ENCODE measurements at regions not wholly inside any gene's neighbourhood (a gene's known extent, or its start where the extent isn't known, plus 50 kb on each side); places are given as distances from the start of the nearest gene placed in this dataset.

DNA sequence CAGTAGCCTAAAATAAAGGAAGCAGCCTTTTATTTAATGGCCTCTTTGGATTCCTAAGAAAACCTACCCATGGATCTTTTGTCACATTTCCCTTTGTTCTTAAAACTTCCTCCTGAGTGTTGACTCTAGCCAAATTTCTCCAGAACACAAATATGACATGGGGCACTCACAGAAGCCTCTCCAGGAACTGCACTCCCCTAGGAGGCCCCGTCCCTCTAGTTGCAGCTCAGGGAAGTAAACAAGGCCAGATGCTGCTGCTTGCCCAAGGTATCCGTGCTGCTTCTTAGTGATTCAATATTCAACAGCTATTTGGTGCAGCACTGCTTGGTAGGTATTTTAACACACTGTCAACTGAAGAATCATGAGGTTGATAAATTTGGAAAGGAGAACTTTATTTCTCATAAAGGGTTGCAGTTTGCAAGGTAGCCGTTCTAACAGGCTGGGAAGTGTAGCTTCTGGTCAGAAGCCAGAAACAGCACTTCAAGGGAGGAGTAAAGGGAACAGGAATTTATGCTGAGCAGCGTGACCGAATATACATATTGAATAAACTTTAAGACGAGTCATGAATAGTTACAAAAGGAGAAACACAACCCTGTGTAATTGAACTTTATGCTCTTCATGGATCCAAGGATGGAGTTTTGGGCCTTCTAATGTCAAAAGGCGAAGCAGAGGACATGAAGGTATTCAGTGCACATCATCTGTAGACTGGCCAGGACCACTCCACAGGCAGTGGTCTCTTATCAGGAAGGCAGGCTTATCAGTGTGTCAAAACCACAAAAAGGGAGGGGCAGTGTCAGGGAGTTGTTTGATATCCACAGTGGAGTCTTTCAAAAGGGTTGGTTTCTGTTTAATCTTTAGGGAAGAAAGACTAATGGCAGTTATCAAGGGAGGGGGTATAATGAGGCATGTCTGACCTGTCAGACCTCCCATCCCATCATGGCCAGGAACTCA, 63.3 kb downstream of the CD24 start:
- Histone ChIP-seq H3K27me3 (no peaks in the 10 kb centered on the region), H3K27ac (no peak overlapping the region)
- DNase-seq: no peak

DNA sequence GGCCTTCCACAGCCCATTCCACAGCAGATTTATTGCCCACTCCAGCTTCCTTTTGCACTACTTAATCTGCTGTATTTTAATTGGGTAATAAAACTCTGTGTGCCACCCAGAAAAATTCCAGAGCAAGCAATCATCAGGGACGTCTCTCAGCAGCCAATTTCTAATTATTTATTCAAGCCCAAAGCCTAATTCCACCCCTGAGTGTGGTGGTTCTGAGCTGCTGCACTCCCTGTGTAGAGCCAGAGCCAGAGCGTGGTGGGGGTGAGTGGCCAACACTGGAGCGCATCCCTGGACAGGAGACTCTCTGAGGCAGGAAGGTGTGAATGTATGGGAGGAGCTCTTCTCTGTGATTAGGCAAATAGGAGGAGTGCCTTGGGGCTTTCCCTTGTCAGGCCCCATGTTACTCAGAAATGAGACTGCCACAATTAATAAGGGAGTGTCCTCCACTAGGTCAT, 66.1 kb downstream of the CD24 start:
- H3K9me3 ChIP-seq: no peaks in the 10 kb centered on the region
- no peaks in the 10 kb centered on the region for H3K36me3 ChIP-seq
- H3K27ac ChIP-seq: no peak overlapping the region
- no peaks in the 10 kb centered on the region for H3K4me1 ChIP-seq
- H3K27me3 ChIP-seq: no peaks in the 10 kb centered on the region
- TF ChIP-seq, protein P1, sequence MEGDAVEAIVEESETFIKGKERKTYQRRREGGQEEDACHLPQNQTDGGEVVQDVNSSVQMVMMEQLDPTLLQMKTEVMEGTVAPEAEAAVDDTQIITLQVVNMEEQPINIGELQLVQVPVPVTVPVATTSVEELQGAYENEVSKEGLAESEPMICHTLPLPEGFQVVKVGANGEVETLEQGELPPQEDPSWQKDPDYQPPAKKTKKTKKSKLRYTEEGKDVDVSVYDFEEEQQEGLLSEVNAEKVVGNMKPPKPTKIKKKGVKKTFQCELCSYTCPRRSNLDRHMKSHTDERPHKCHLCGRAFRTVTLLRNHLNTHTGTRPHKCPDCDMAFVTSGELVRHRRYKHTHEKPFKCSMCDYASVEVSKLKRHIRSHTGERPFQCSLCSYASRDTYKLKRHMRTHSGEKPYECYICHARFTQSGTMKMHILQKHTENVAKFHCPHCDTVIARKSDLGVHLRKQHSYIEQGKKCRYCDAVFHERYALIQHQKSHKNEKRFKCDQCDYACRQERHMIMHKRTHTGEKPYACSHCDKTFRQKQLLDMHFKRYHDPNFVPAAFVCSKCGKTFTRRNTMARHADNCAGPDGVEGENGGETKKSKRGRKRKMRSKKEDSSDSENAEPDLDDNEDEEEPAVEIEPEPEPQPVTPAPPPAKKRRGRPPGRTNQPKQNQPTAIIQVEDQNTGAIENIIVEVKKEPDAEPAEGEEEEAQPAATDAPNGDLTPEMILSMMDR (IDR thresholded peaks at IDR 0.05): no peak
- TF ChIP-seq POLR2A (IDR thresholded peaks at IDR 0.05): no peak
- H3K4me3 ChIP-seq: no peak overlapping the region
- no peak for DNase-seq

More for the DNA sequence above, 63.3 kb downstream of the CD24 start:
- Histone ChIP-seq H3K36me3 (no peaks in the 10 kb centered on the region), H3K4me1 (no peaks in the 10 kb centered on the region), H3K9me3 (no peaks in the 10 kb centered on the region), H3K4me3 (no peak overlapping the region)
- TF ChIP-seq POLR2A (IDR thresholded peaks at IDR 0.05): no peak
- TF ChIP-seq, protein P1 (IDR thresholded peaks at IDR 0.05): no peak

DNA sequence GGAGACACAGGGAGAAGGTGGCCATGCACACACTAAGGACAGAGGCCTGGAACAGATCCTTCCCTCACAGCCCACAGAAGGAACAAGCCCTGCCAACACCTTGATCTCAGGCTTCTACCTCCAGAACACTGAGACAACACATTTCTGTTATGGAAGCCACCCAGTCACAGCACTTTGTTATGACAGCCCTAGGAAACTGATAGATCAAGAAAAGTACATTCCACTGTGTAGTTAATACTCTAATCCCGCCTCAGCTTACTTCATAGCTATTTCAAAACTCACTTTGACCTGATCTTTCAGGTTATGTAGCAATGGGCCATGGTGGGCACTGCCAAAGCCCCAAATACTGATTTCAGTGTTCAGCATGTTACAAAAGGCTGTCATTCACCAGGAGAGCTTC, 66.8 kb downstream of the CD24 start:
- Histone ChIP-seq H3K9me3 (no peaks in the 10 kb centered on the region), H3K27me3 (no peaks in the 10 kb centered on the region), H3K27ac (no peak overlapping the region), H3K4me3 (no peak overlapping the region), H3K36me3 (no peaks in the 10 kb centered on the region), H3K4me1 (no peaks in the 10 kb centered on the region)
- TF ChIP-seq POLR2A (IDR thresholded peaks at IDR 0.05): no peak
- TF ChIP-seq, protein P1 (IDR thresholded peaks at IDR 0.05): no peak
- DNase-seq: no peak

DNA sequence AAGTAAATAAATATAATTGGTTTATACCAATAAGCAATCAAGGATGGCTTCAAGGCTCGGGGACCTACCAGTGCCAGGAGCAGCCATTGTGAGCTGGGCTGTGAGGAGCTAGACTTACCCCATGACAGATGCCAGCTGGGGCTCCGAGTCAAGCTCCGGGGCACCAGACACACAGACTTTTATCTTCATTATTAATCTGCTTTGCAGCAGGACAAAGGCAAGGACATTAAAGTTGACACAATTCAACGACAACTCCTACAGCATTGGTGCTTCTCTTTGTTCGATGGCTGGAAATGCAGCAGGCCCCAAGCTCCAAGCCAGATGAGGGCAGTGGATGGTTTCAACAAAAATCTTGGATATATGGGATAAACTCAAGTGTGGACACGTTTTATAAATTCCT, 68.3 kb downstream of the CD24 start:
- Histone ChIP-seq H3K27me3 (no peaks in the 10 kb centered on the region), H3K4me3 (no peak overlapping the region), H3K36me3 (no peaks in the 10 kb centered on the region), H3K9me3 (peaks cover 0 to 2% (median 0%) of the 10 kb centered on the region in 4 donors), H3K4me1 (no peaks in the 10 kb centered on the region), H3K27ac (no peak overlapping the region)
- TF ChIP-seq, protein P1 (IDR thresholded peaks at IDR 0.05): no peak
- TF ChIP-seq POLR2A (IDR thresholded peaks at IDR 0.05): no peak
- DNase-seq: no peak

DNA sequence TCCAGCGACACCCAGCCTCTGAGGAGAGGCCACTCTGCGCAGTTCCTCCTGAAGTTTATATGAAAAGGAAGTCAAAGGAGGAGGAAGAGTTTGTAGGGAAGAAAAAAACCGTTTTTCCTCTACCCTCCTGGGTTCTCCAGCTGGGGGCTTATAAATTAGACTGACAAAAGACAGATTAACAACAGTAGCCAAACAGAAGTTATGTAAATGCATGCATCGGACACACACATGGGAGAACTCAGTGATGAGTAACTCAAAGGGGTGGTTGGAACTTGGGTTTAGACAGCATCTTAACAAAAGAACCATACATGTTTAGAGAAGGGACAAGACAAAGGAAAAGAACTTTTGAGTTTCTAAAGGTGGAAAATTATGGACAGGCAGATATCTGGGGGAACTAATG, 71.2 kb downstream of the CD24 start:
- TF ChIP-seq, protein P1 (IDR thresholded peaks at IDR 0.05): no peak
- TF ChIP-seq POLR2A (IDR thresholded peaks at IDR 0.05): no peak
- Histone ChIP-seq H3K36me3 (no peaks in the 10 kb centered on the region), H3K27ac (no peak overlapping the region), H3K9me3 (peaks cover 0 to 2% (median 0%) of the 10 kb centered on the region in 4 donors), H3K4me3 (no peak overlapping the region), H3K27me3 (no peaks in the 10 kb centered on the region), H3K4me1 (no peaks in the 10 kb centered on the region)
- DNase-seq: no peak

All from Peyer's patch (tissue), 4 donors.